CD14-positive monocyte (primary cell): ENCODE measurements at regions not wholly inside any gene's neighbourhood (a gene's known extent, or its start where the extent isn't known, plus 50 kb on each side); places are given as distances from the start of the nearest gene placed in this dataset.
A peak's percentile ranks its signal among the peaks of the same experiment; 100 is the strongest.

Source experiments
- DNase-seq, 3 donors: peaks; one replicate each; pipeline ENCODE4 v3.0.0-alpha.2; 2011 to 2022
- H2AFZ ChIP-seq: 2 replicates; pipeline ENCODE4 v1.6.0; 2012; ENCODE audit warnings: mild to moderate bottlenecking, low read depth, low read length, inconsistent platforms; ENCODE audit not compliant: insufficient read depth, poor library complexity, severe bottlenecking
- H3K27ac ChIP-seq, 2 donors: 1 replicate in 1 of 2; 2 replicates in 1 of 2; pipeline ENCODE4 v1.5.1; 2012 to 2013; ENCODE audit warnings: low read length in 2 of 2, control low read depth in 1 of 2, inconsistent platforms in 1 of 2, low read depth in 1 of 2, mild to moderate bottlenecking in 1 of 2
- H3K27me3 ChIP-seq, 2 donors: one replicate each; pipeline versions ENCODE4 v1.6.0 to v1.6.1; 2011 to 2013; ENCODE audit warnings: low read length in 2 of 2; ENCODE audit not compliant: control insufficient read depth in 2 of 2, insufficient read depth in 2 of 2
- H3K36me3 ChIP-seq, 2 donors: replicated peaks in 1 of 2; 1 replicate in 1 of 2; 2 replicates in 1 of 2; pipeline versions ENCODE4 v1.5.1 to v1.6.1; 2012 to 2013; ENCODE audit warnings: low read length in 2 of 2, control low read depth in 1 of 2, inconsistent platforms in 1 of 2, mild to moderate bottlenecking in 1 of 2; ENCODE audit not compliant: insufficient read depth in 2 of 2, control insufficient read depth in 1 of 2
- H3K4me1 ChIP-seq, 2 donors: 1 replicate in 1 of 2; 2 replicates in 1 of 2; pipeline versions ENCODE4 v1.5.1 to v1.6.1; 2012 to 2013; ENCODE audit warnings: low read length in 2 of 2, control low read depth in 1 of 2, inconsistent platforms in 1 of 2, mild to moderate bottlenecking in 1 of 2, moderate library complexity in 1 of 2; ENCODE audit not compliant: insufficient read depth in 2 of 2, control insufficient read depth in 1 of 2
- H3K4me2 ChIP-seq: replicated peaks from 2 replicates; pipeline ENCODE3; 2012; ENCODE audit warnings: low read length, moderate library complexity, mild to moderate bottlenecking; ENCODE audit not compliant: poor library complexity, severe bottlenecking; ENCODE audit errors: extremely low read depth
- H3K4me3 ChIP-seq, 3 experiments: fragments of 200-600 bp in 1 of 3; sonication (generic) in 1 of 3; replicated peaks in 1 of 3; 1 replicate in 2 of 3; 2 replicates in 1 of 3; pipeline ENCODE4 v1.5.1; 2011 to 2013; ENCODE audit warnings: low read length in 3 of 3, mild to moderate bottlenecking in 3 of 3, control low read depth in 2 of 3, low read depth in 2 of 3, inconsistent platforms in 1 of 3, moderate library complexity in 1 of 3
- H3K79me2 ChIP-seq: 2 replicates; pipeline ENCODE4 v1.6.0; 2012; ENCODE audit warnings: mild to moderate bottlenecking, control low read depth, inconsistent platforms, low read length, moderate library complexity; ENCODE audit not compliant: insufficient read depth
- H3K9ac ChIP-seq: 2 replicates; pipeline ENCODE4 v1.6.0; 2017; ENCODE audit warnings: low read length, mild to moderate bottlenecking; ENCODE audit not compliant: insufficient read depth, poor library complexity, severe bottlenecking
- H3K9me3 ChIP-seq, 2 donors: replicated peaks in 1 of 2; 1 replicate in 1 of 2; 2 replicates in 1 of 2; pipeline versions ENCODE4 v1.5.1 to v1.6.1; 2012 to 2013; ENCODE audit warnings: low read length in 2 of 2, control low read depth in 1 of 2; ENCODE audit not compliant: control insufficient read depth in 1 of 2, insufficient read depth in 1 of 2
- H4K20me1 ChIP-seq: 2 replicates; pipeline ENCODE4 v1.6.0; 2012; ENCODE audit warnings: mild to moderate bottlenecking, low read length, control low read depth, moderate library complexity; ENCODE audit not compliant: insufficient read depth
- H3K27ac Mint-ChIP-seq, 7 donors: one replicate each; pipeline ENCODE4 v1.8.0; 2020; ENCODE audit warnings: mild to moderate bottlenecking in 7 of 7, mixed read lengths in 7 of 7, moderate library complexity in 6 of 7, inconsistent platforms in 2 of 7
- H3K27me3 Mint-ChIP-seq, 3 donors: one replicate each; pipeline ENCODE4 v1.8.0; 2021 to 2022; ENCODE audit warnings: low read depth in 3 of 3, mild to moderate bottlenecking in 3 of 3, mixed read lengths in 3 of 3, moderate library complexity in 3 of 3, inconsistent platforms in 1 of 3
- H3K36me3 Mint-ChIP-seq, 2 donors: one replicate each; pipeline ENCODE4 v1.8.0; 2020; ENCODE audit warnings: mixed read lengths in 2 of 2, inconsistent platforms in 1 of 2, mild to moderate bottlenecking in 1 of 2
- H3K4me1 Mint-ChIP-seq: one replicate; pipeline ENCODE4 v1.8.0; 2020; ENCODE audit warnings: mild to moderate bottlenecking, mixed read lengths
- H3K4me3 Mint-ChIP-seq, 2 donors: one replicate each; pipeline ENCODE4 v1.8.0; 2020; ENCODE audit warnings: mild to moderate bottlenecking in 2 of 2, mixed read lengths in 2 of 2, moderate library complexity in 1 of 2
- H3K9me3 Mint-ChIP-seq, 7 donors: one replicate each; pipeline ENCODE4 v1.8.0; 2020 to 2022; ENCODE audit warnings: mixed read lengths in 7 of 7, mild to moderate bottlenecking in 6 of 7, moderate library complexity in 6 of 7, inconsistent platforms in 2 of 7
- WGBS: methylation state at CpG from one replicate; pipeline ENCODE4 v1.1.5; 2013; ENCODE audit warnings: missing lambda C conversion rate; ENCODE audit not compliant: insufficient coverage; 5-methylcytosine and 5-hydroxymethylcytosine counted together
- intact Hi-C, 2 donors: fragments of 100-400 bp; cut with micrococcal nuclease; formaldehyde crosslinking; loops; one replicate each; pipeline versions ENCODE4 v1.15.0 to v1.15.1; 2023
- TF ChIP-seq, protein P1 (sequence below): fragments of 200-600 bp; IDR thresholded peaks from one replicate; pipeline ENCODE4 v1.8.0; 2022; ENCODE audit warnings: antibody characterized with exemption, mild to moderate bottlenecking

- no peaks in the 10 kb centered on the region for H3K36me3 ChIP-seq
- H2AFZ ChIP-seq: no peak overlapping the region
- TF ChIP-seq, protein P1, sequence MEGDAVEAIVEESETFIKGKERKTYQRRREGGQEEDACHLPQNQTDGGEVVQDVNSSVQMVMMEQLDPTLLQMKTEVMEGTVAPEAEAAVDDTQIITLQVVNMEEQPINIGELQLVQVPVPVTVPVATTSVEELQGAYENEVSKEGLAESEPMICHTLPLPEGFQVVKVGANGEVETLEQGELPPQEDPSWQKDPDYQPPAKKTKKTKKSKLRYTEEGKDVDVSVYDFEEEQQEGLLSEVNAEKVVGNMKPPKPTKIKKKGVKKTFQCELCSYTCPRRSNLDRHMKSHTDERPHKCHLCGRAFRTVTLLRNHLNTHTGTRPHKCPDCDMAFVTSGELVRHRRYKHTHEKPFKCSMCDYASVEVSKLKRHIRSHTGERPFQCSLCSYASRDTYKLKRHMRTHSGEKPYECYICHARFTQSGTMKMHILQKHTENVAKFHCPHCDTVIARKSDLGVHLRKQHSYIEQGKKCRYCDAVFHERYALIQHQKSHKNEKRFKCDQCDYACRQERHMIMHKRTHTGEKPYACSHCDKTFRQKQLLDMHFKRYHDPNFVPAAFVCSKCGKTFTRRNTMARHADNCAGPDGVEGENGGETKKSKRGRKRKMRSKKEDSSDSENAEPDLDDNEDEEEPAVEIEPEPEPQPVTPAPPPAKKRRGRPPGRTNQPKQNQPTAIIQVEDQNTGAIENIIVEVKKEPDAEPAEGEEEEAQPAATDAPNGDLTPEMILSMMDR: no peak
- Mint-ChIP-seq H3K36me3 (no peaks in the 10 kb centered on the region), H3K27ac (no peak overlapping the region), H3K9me3 (no peaks in the 10 kb centered on the region), H3K27me3 (no peaks in the 10 kb centered on the region), H3K4me3 (no peak overlapping the region), H3K4me1 (peaks cover 12% of the 10 kb centered on the region)
- no peak overlapping the region for H3K4me2 ChIP-seq
- DNase-seq: no peak
- H3K4me3 ChIP-seq: no peak overlapping the region
- no peaks in the 10 kb centered on the region for H3K79me2 ChIP-seq
- no peaks in the 10 kb centered on the region for H4K20me1 ChIP-seq
- intact Hi-C loops: loop anchor here in 1 of 2 donors (5.0 kb wide), 1 partner anchor 724 kb away; no protein-coding TSS in a partner anchor
- no peak overlapping the region for H3K9ac ChIP-seq
- no peaks in the 10 kb centered on the region for H3K27me3 ChIP-seq
- no peaks in the 10 kb centered on the region for H3K9me3 ChIP-seq
- peaks cover 7 to 10% of the 10 kb centered on the region in 2 donors for H3K4me1 ChIP-seq
- no peak overlapping the region for H3K27ac ChIP-seq
Observed at GRCh38 chr3:102531686-102532085, 96.9 kb downstream of the ZPLD1 start.

DNA sequence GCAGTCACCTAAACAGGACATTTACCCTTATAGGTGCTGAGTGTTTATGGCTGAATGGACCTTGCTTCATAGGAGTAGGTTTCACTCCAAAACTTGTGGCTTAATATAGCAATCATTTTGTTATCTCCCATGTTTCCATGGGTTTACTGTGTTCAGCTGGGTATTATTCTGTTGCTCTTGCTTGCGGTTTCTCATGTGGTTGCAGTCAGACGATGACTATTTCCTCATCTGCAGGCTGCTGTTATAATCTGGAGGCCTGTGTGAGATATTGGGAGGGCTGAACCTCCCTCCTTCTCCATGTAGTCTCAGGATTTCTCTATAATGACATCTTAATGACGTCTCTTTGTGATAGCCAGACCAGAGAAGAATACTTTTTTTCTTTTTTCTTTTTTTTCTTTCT lies 98.1 kb downstream of the ZPLD1 start:
- Mint-ChIP-seq H3K36me3 (no peaks in the 10 kb centered on the region), H3K4me3 (no peak overlapping the region), H3K27me3 (no peaks in the 10 kb centered on the region), H3K9me3 (no peaks in the 10 kb centered on the region), H3K27ac (peak overlapping the region in 4 of 7 donors; percentile 32 to 57 (median 45)), H3K4me1 (peaks cover 13% of the 10 kb centered on the region)
- Histone ChIP-seq H3K9ac (no peak overlapping the region), H3K9me3 (no peaks in the 10 kb centered on the region), H3K79me2 (no peaks in the 10 kb centered on the region), H3K4me2 (no peak overlapping the region), H3K27me3 (no peaks in the 10 kb centered on the region), H3K27ac (no peak overlapping the region), H3K4me1 (peaks cover 7 to 10% of the 10 kb centered on the region in 2 donors), H3K4me3 (no peak overlapping the region), H2AFZ (no peak overlapping the region), H4K20me1 (no peaks in the 10 kb centered on the region), H3K36me3 (no peaks in the 10 kb centered on the region)
- DNase-seq: peak; percentile 2 to 7 (median 3)
- no CpG with 5 or more reads among the region's 3 CpGs for WGBS
- TF ChIP-seq, protein P1: no peak
- intact Hi-C loops: loop anchor here in 1 of 2 donors (5.0 kb wide), 1 partner anchor 726 kb away; no protein-coding TSS in a partner anchor
